KG1 (cell line): ENCODE measurements at regions not wholly inside any gene's neighbourhood (a gene's known extent, or its start where the extent isn't known, plus 50 kb on each side); places are given as distances from the start of the nearest gene placed in this dataset.

Experiments used
- DNase-seq: peaks from one replicate; lab custom pipeline; 2025; lab: John Stamatoyannopoulos, UW

GRCh38 chr15:47620960-47621681, 96.2 kb upstream of the SEMA6D start:
- no peak for DNase-seq

GRCh38 chr15:47622055-47622454, 95.2 kb upstream of the SEMA6D start:
- DNase-seq: no peak

GRCh38 chr15:47624503-47624902, 92.8 kb upstream of the SEMA6D start:
- no peak for DNase-seq

- no peak for DNase-seq
Observed at GRCh38 chr15:47639042-47639441, 78.3 kb upstream of the SEMA6D start.

- DNase-seq: no peak
Observed at GRCh38 chr15:47640079-47640478, 77.2 kb upstream of the SEMA6D start.

GRCh38 chr15:47640901-47641300, 76.4 kb upstream of the SEMA6D start:
- no peak for DNase-seq

- no peak for DNase-seq
Observed at GRCh38 chr15:47644722-47645121, 72.6 kb upstream of the SEMA6D start.

DNA sequence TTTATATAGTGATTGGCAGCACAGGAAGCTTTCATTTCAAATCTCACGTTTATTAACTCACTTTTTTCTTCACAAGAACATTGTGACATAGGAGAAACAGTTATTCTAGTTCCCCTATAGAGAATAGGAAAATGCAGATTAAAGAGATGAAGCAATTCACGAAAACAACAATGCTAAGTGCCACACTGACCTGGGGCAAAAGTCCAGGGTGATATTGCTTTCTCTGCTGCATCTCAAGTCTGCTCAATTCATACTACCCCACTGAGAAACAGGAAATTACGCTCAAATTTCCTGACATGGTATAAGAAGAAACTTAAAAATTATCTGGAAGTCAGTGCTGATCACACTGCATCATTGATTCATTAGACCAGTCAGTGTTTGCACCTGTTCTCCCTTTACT, 66.7 kb upstream of the SEMA6D start:
- DNase-seq: no peak

DNA sequence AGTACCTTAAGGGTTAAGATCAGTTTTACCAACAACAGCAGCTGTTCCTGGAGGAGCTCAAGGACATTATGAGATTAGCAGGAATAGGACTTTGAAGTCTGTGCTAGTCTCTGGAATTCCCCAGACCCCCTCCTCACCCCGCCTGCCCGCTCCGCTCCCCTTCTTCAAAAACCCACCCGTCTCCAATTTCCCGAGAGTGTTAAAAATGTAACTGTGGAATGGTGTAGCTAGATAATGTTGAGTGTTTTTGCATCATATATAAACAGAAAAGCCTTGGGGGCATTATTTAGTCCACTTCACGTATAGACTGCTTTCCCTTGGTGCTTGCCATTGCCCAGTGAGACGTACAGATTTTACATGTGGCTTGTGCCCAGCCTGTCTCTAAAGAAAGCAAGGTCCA, 65.0 kb upstream of the SEMA6D start:
- DNase-seq: no peak

DNA sequence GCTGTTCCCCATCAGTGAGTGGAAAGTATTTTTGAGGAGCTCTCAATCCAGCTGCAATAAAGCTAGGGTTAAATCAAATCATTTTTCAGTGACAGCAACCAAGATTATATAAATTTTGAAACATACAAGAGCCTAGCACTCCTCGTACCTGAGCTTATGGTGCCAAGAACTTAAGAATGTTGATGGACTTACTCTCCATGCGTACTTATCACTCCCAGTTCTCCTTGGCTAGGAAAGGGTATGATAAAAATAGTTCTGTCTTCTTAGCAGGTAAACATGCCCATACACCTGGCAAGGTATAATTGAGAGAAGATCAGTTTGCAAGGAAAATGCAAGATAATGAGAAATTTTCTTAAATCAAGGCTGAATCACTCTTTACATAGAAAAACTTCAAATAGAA, 64.5 kb upstream of the SEMA6D start:
- no peak for DNase-seq

DNA sequence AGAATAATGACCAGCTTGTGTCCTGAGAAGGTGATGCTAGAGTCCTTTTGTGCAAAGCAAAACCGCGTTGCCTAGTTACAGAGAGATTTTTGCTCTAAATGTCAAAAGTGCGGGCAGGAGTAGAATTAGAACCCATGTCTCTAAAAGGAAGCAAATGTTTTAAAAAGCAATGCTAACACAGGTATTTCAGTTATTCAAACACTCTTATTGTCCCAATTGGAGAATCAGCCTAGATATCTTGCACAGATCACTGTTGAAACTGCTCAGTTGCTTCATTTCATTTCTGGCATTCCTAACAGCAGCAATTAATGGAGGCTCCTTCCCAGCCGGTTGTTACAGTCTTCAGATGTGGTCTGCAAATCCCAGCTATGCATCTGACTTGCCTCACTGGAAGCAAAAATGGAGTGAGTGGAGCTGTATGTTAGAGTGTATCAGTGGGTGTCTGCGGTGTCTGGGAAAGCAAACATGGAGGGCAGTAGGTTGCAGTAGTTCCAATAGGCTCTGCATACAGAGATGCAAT, 55.6 kb upstream of the SEMA6D start:
- no peak for DNase-seq

- DNase-seq: no peak
Observed at GRCh38 chr15:47663101-47663500, 54.2 kb upstream of the SEMA6D start.
